H1 (cell line): ENCODE measurements at regions not wholly inside any gene's neighbourhood (a gene's known extent, or its start where the extent isn't known, plus 50 kb on each side); places are given as distances from the start of the nearest gene placed in this dataset.

Experiments used
- ATF3 ChIP-seq: IDR thresholded peaks from 2 replicates; pipeline ENCODE4 v1.6.1; 2011; ENCODE audit warnings: low read depth, mild to moderate bottlenecking, low read length; ENCODE audit not compliant: insufficient read depth
- BCL11A ChIP-seq, 2 experiments: IDR thresholded peaks; one replicate each; pipeline ENCODE4 v1.6.1; 2011; ENCODE audit warnings: low read depth in 2 of 2, low read length in 2 of 2, mild to moderate bottlenecking in 2 of 2
- CEBPB ChIP-seq: IDR thresholded peaks from 2 replicates; pipeline ENCODE4 v1.6.1; 2012; ENCODE audit warnings: low read depth, low read length
- EGR1 ChIP-seq: IDR thresholded peaks from 2 replicates; pipeline ENCODE4 v1.6.1; 2011; ENCODE audit warnings: low read depth, low read length, borderline replicate concordance
- EZH2 ChIP-seq: fragments of 200-600 bp; sonication (generic); IDR thresholded peaks from 2 replicates; pipeline ENCODE4 v1.7.1; 2012; ENCODE audit warnings: low read depth, mild to moderate bottlenecking, moderate library complexity, low read length, inconsistent platforms; ENCODE audit not compliant: severe bottlenecking
- NANOG ChIP-seq: IDR thresholded peaks from 2 replicates; pipeline ENCODE4 v1.6.1; 2011; ENCODE audit warnings: low read length, low read depth, mild to moderate bottlenecking, inconsistent platforms; ENCODE audit not compliant: insufficient read depth, poor library complexity, severe bottlenecking
- RNF2 ChIP-seq: fragments of 200-900, 300-1000 bp; sonication (generic); IDR thresholded peaks from 2 replicates; pipeline ENCODE4 v1.7.1; 2016; ENCODE audit warnings: borderline replicate concordance, low read depth, mild to moderate bottlenecking, antibody characterized with exemption, low read length; ENCODE audit not compliant: poor library complexity, severe bottlenecking; ENCODE audit errors: missing control alignments
- SIRT6 ChIP-seq: IDR thresholded peaks from one replicate; pipeline ENCODE4 v1.7.1; 2012; ENCODE audit warnings: low read length, inconsistent platforms
- SP2 ChIP-seq: IDR thresholded peaks from 2 replicates; pipeline ENCODE4 v1.6.1; 2012; ENCODE audit warnings: mild to moderate bottlenecking, low read length, inconsistent platforms
- TBP ChIP-seq: IDR thresholded peaks from 2 replicates; pipeline ENCODE4 v1.6.1; 2011; ENCODE audit warnings: low read depth, low read length, improper control_type of control experiment
- USF2 ChIP-seq: IDR thresholded peaks from 2 replicates; pipeline ENCODE4 v1.6.1; 2011; ENCODE audit warnings: low read length, improper control_type of control experiment
- ZNF274 ChIP-seq: IDR thresholded peaks from 2 replicates; pipeline ENCODE4 v1.7.0; 2012; ENCODE audit warnings: low read length, borderline replicate concordance; ENCODE audit errors: extremely low read depth

GRCh38 chr10:61138708-61139591 is 195.0 kb upstream of the RHOBTB1 start (continued):
- TF ChIP-seq NANOG (no peak), TBP (no peak), EZH2 (no peak), RNF2 (no peak), CEBPB (no peak), EGR1 (no peak), ZNF274 (no peak), USF2 (no peak), SP2 (no peak), BCL11A (IDR thresholded peaks at IDR 0.05; ENCODE audit: low read depth in 2 of 2, low read length in 2 of 2) (no peak), ATF3 (no peak), SIRT6 (no peak)
- TF ChIP-seq, all 59 proteins: peak for 0
